Ishikawa (cell line): ENCODE measurements at regions not wholly inside any gene's neighbourhood (a gene's known extent, or its start where the extent isn't known, plus 50 kb on each side); places are given as distances from the start of the nearest gene placed in this dataset.

ENCODE experiments used
- CEBPB ChIP-seq: IDR thresholded peaks from 2 replicates; pipeline ENCODE4 v1.6.1; 2012
- CREB1 ChIP-seq: IDR thresholded peaks from 2 replicates; pipeline ENCODE4 v1.6.1; 2012; ENCODE audit warnings: low read depth
- EGR1 ChIP-seq: IDR thresholded peaks from 2 replicates; pipeline ENCODE4 v1.6.1; 2012
- EP300 ChIP-seq: IDR thresholded peaks from 2 replicates; pipeline ENCODE4 v1.6.1; 2012; ENCODE audit warnings: borderline replicate concordance
- FOXM1 ChIP-seq: IDR thresholded peaks from 2 replicates; pipeline ENCODE4 v1.6.1; 2012; ENCODE audit warnings: low read depth, borderline replicate concordance
- MAX ChIP-seq: IDR thresholded peaks from 2 replicates; pipeline ENCODE4 v1.6.1; 2012
- NFIC ChIP-seq: IDR thresholded peaks from 2 replicates; pipeline ENCODE4 v1.6.1; 2012
- RAD21 ChIP-seq: IDR thresholded peaks from 2 replicates; pipeline ENCODE4 v1.6.1; 2012; ENCODE audit warnings: low read depth
- TAF1 ChIP-seq: IDR thresholded peaks from 2 replicates; pipeline ENCODE4 v1.6.1; 2012; ENCODE audit warnings: low read depth, mild to moderate bottlenecking
- TCF12 ChIP-seq: IDR thresholded peaks from 2 replicates; pipeline ENCODE4 v1.6.1; 2012; ENCODE audit warnings: low read depth
- TEAD4 ChIP-seq: IDR thresholded peaks from 2 replicates; pipeline ENCODE4 v1.6.1; 2012
- USF1 ChIP-seq: IDR thresholded peaks from 2 replicates; pipeline ENCODE4 v1.6.1; 2012
- YY1 ChIP-seq: IDR thresholded peaks from 2 replicates; pipeline ENCODE4 v1.6.1; 2012; ENCODE audit warnings: low read depth
- ZBTB7A ChIP-seq: IDR thresholded peaks from 2 replicates; pipeline ENCODE4 v1.6.1; 2012; ENCODE audit warnings: low read depth
- TF ChIP-seq, protein P1 (sequence below): IDR thresholded peaks from 2 replicates; pipeline ENCODE4 v1.6.1; 2012; ENCODE audit warnings: low read depth, mild to moderate bottlenecking

DNA sequence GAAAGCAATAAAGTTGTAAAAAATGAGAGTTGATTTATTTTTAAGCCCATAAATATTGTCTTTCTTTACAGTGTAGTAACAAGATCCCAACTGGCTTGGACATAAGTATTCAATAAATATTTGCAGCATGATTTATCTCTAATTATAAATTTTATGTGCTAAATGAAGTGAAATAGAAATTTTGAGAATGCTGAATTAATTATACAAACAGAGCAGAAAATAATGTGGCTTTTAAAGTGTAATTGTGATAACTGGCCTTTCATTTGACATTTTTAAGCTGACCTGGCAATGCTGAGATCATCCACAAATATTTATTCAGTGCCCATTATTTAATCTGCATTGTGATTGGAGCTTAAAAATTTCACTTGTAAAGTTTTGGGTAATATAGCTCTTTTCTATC lies 201.6 kb upstream of the NAV3 start:
- TF ChIP-seq EGR1 = no peak
- TF ChIP-seq ZBTB7A = no peak
- TF ChIP-seq CEBPB = no peak
- TF ChIP-seq MAX = no peak
- TF ChIP-seq EP300 = no peak
- no peak for TF ChIP-seq NFIC
- TF ChIP-seq TAF1 = no peak
- no peak for TF ChIP-seq FOXM1
- TF ChIP-seq TCF12 = no peak
- no peak for TF ChIP-seq YY1
- TF ChIP-seq CREB1 = no peak
- TF ChIP-seq, protein P1, sequence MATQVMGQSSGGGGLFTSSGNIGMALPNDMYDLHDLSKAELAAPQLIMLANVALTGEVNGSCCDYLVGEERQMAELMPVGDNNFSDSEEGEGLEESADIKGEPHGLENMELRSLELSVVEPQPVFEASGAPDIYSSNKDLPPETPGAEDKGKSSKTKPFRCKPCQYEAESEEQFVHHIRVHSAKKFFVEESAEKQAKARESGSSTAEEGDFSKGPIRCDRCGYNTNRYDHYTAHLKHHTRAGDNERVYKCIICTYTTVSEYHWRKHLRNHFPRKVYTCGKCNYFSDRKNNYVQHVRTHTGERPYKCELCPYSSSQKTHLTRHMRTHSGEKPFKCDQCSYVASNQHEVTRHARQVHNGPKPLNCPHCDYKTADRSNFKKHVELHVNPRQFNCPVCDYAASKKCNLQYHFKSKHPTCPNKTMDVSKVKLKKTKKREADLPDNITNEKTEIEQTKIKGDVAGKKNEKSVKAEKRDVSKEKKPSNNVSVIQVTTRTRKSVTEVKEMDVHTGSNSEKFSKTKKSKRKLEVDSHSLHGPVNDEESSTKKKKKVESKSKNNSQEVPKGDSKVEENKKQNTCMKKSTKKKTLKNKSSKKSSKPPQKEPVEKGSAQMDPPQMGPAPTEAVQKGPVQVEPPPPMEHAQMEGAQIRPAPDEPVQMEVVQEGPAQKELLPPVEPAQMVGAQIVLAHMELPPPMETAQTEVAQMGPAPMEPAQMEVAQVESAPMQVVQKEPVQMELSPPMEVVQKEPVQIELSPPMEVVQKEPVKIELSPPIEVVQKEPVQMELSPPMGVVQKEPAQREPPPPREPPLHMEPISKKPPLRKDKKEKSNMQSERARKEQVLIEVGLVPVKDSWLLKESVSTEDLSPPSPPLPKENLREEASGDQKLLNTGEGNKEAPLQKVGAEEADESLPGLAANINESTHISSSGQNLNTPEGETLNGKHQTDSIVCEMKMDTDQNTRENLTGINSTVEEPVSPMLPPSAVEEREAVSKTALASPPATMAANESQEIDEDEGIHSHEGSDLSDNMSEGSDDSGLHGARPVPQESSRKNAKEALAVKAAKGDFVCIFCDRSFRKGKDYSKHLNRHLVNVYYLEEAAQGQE = no peak

DNA sequence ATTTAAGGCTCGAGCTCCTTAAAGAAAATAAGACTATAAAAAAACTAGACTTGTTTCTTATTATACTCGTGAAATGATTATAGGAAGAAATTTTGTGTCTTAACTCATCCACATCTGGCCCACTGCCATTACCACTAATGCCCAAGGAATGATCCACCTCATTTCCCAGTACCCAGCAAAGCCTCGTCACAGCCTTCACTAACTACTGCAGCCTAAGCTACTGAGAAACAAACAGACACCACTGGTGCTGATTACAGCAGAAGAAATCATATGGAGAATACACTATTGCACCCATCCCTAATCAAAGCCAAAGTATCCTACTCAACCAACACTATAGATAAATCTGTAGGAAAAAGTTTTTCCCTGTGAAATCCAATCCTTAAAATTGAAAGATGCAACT lies 205.3 kb upstream of the NAV3 start:
- TF ChIP-seq, protein P1 = no peak
- TF ChIP-seq TEAD4 (no peak), RAD21 (no peak), TCF12 (no peak), EP300 (no peak), YY1 (no peak), FOXM1 (no peak)

DNA sequence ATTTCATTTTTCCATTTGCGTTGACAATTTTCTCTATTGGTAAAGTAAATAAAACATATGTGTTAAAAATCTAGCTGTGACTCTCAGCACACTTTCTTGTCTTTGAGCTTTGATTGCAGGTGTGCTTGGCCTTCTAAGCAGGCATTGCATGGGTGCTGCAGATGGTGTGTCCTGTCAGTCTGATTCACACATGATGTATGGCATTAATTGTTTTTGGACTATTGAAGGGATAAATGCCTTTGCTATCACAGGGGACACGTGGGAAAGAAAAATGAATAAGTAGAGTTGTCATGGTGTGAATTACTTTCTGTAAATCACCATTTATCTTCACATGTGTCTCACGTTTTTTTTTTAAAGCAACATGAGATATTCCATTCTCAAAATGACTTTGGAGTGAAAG lies 211.3 kb upstream of the NAV3 start:
- TF ChIP-seq CREB1 (no peak), CEBPB (no peak)

DNA sequence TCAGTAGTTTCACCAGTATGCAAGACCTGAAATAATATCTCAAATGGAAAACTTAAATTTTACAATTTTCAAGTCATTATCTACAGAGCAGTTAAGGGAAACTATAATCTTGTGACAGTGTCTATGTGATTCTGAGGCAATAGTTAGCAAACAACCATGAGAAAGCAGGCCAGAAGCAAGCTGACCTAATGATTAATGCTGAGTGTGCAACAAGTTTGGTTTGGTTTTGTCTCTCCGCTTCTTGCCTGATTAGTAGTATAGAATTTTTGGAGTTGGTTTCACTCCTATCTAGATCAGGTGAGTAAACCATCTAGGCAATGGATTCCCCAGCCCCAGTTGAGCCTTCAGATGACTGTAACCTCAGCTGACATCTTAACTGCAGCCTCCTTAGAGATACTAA lies 212.9 kb upstream of the NAV3 start:
- TF ChIP-seq MAX = no peak
- TF ChIP-seq NFIC = no peak
- no peak for TF ChIP-seq CEBPB
- no peak for TF ChIP-seq FOXM1
- no peak for TF ChIP-seq CREB1
- TF ChIP-seq EGR1 = no peak
- TF ChIP-seq USF1 = no peak
- TF ChIP-seq TEAD4 = no peak
- no peak for TF ChIP-seq RAD21
- TF ChIP-seq TAF1 = no peak
- TF ChIP-seq ZBTB7A = no peak
- TF ChIP-seq YY1 = no peak
- TF ChIP-seq TCF12 = no peak
- no peak for TF ChIP-seq EP300
- TF ChIP-seq, protein P1 = no peak

DNA sequence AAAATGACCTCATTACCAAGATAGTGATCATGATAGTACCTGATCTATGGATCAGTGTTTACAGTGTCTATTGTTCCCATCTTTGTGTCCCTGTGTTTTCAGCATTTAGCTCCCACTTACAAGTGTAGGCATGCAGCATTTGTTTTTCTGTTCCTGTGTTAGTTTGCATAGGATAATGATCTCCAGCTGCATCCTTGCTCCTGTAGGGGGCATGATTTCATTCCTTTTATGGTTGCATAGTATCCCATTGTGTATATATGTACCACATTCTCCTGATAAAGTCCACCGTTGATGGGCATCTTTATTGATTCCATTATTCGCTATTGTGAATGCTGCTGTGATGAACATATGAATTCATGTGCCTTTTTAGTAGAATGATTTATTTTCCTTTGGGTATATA lies 215.4 kb upstream of the NAV3 start:
- TF ChIP-seq RAD21 (peak; percentile 31; the same call in 1 of the 2 replicates), MAX (no peak)

DNA sequence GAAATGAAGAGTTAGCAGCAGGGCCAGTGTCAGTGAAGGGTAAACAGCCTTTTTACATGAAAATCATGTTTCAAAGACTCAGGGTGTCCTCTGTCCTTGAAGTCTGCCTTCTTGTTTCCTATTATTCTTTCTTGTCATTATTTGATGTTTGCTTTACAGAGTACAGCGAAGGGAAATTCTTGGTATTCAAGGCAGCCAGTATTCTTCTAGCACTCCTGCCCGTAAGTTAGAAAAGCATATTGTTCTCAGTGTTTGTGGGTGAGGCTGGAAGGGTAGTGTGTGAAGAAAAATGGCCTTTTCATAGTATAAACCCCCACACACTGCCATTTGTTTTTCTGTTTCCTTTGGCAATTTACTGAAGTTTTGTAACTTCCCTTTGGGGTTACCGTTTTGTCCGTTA lies 217.3 kb upstream of the NAV3 start:
- no peak for TF ChIP-seq NFIC
- TF ChIP-seq USF1 = no peak
- no peak for TF ChIP-seq EP300
- no peak for TF ChIP-seq ZBTB7A
- TF ChIP-seq TCF12 = no peak
- no peak for TF ChIP-seq YY1
- TF ChIP-seq CREB1 = no peak
- TF ChIP-seq, protein P1 = no peak
- TF ChIP-seq TAF1 = no peak
- no peak for TF ChIP-seq RAD21
- no peak for TF ChIP-seq FOXM1
- no peak for TF ChIP-seq MAX
- no peak for TF ChIP-seq TEAD4
- TF ChIP-seq EGR1 = no peak
